ENCODE measurements at regions not wholly inside any gene's neighbourhood (a gene's known extent, or its start where the extent isn't known, plus 50 kb on each side); places are given as distances from the start of the nearest gene placed in this dataset.
"Not testable (repeated sequence)": the region's sequence is repeated elsewhere in the genome, so short reads cannot be mapped to it uniquely, and the experiment has no call there.

- DNase-seq (ENCODE audit: low read depth) = peak; percentile 81
Observed at GRCh38 chr15:39248204-39248603, 332.7 kb upstream of the THBS1 start.

- no peak for DNase-seq (ENCODE audit: low read depth)
Observed at GRCh38 chr15:39250001-39250400, 330.9 kb upstream of the THBS1 start.

GRCh38 chr15:39250460-39251186 is 330.3 kb upstream of the THBS1 start:
- DNase-seq (ENCODE audit: low read depth) = no peak

- no peak for DNase-seq (ENCODE audit: low read depth)
Observed at GRCh38 chr15:39251413-39252133, 329.3 kb upstream of the THBS1 start.

- no peak for DNase-seq (ENCODE audit: low read depth)
Observed at GRCh38 chr15:39252134-39252470, 328.8 kb upstream of the THBS1 start.

GRCh38 chr15:39253552-39253951 is 327.3 kb upstream of the THBS1 start:
- no peak for DNase-seq (ENCODE audit: low read depth)

- DNase-seq (ENCODE audit: low read depth) = no peak
Observed at GRCh38 chr15:39254181-39254580, 326.7 kb upstream of the THBS1 start.

GRCh38 chr15:39255760-39256159 is 325.1 kb upstream of the THBS1 start:
- DNase-seq (ENCODE audit: low read depth) = no peak

- no peak for DNase-seq (ENCODE audit: low read depth)
Observed at GRCh38 chr15:39260391-39260790, 320.5 kb upstream of the THBS1 start.

GRCh38 chr15:39260791-39261190 is 320.1 kb upstream of the THBS1 start:
- no peak for DNase-seq (ENCODE audit: low read depth)

- not testable (repeated sequence) for DNase-seq (ENCODE audit: low read depth)
Observed at GRCh38 chr15:39261397-39262183, 319.3 kb upstream of the THBS1 start.

GRCh38 chr15:39262995-39263772 is 317.7 kb upstream of the THBS1 start:
- DNase-seq (ENCODE audit: low read depth) = not testable (repeated sequence)

GRCh38 chr15:39265261-39265660 is 315.6 kb upstream of the THBS1 start:
- DNase-seq (ENCODE audit: low read depth) = no peak

GRCh38 chr15:39266890-39267289 is 314.0 kb upstream of the THBS1 start:
- DNase-seq (ENCODE audit: low read depth) = no peak

GRCh38 chr15:39267685-39268084 is 313.2 kb upstream of the THBS1 start:
- DNase-seq (ENCODE audit: low read depth) = peak; percentile 73

- DNase-seq (ENCODE audit: low read depth) = no peak
Observed at GRCh38 chr15:39269352-39269751, 311.5 kb upstream of the THBS1 start.

GRCh38 chr15:39269821-39270220 is 311.1 kb upstream of the THBS1 start:
- DNase-seq (ENCODE audit: low read depth) = no peak

GRCh38 chr15:39270221-39270855 is 310.5 kb upstream of the THBS1 start:
- DNase-seq (ENCODE audit: low read depth) = no peak

GRCh38 chr15:39270934-39271333 is 309.9 kb upstream of the THBS1 start:
- DNase-seq (ENCODE audit: low read depth) = peak; percentile 92

- no peak for DNase-seq (ENCODE audit: low read depth)
Observed at GRCh38 chr15:39272901-39273300, 308.0 kb upstream of the THBS1 start.

GRCh38 chr15:39273717-39274411 is 307.0 kb upstream of the THBS1 start:
- DNase-seq (ENCODE audit: low read depth) = no peak

Measured in iris pigment epithelial cell (primary cell).